ENCODE measurements at regions not wholly inside any gene's neighbourhood (a gene's known extent, or its start where the extent isn't known, plus 50 kb on each side); places are given as distances from the start of the nearest gene placed in this dataset.

- DNase-seq (ENCODE audit: low read depth, low spot score) = no peak
These were observed 830.5 kb downstream of the PDHA2 start for GRCh38 chr4:96670381-96670780.

GRCh38 chr4:96675416-96675815, 835.5 kb downstream of the PDHA2 start:
- no peak for DNase-seq (ENCODE audit: low read depth, low spot score)

GRCh38 chr4:96675896-96676295, 836.0 kb downstream of the PDHA2 start:
- DNase-seq (ENCODE audit: low read depth, low spot score) = no peak

- DNase-seq (ENCODE audit: low read depth, low spot score) = no peak
These were observed 837.0 kb downstream of the PDHA2 start for GRCh38 chr4:96676754-96677435.

- DNase-seq (ENCODE audit: low read depth, low spot score) = no peak
These were observed 837.6 kb downstream of the PDHA2 start for GRCh38 chr4:96677499-96677898.

- DNase-seq (ENCODE audit: low read depth, low spot score) = no peak
These were observed 841.3 kb downstream of the PDHA2 start for GRCh38 chr4:96681218-96681617.

GRCh38 chr4:96685691-96686090, 845.8 kb downstream of the PDHA2 start:
- DNase-seq (ENCODE audit: low read depth, low spot score) = no peak

GRCh38 chr4:96691521-96691920, 851.6 kb downstream of the PDHA2 start:
- no peak for DNase-seq (ENCODE audit: low read depth, low spot score)

GRCh38 chr4:96698831-96699230, 858.9 kb downstream of the PDHA2 start:
- no peak for DNase-seq (ENCODE audit: low read depth, low spot score)

GRCh38 chr4:96703265-96703664, 863.4 kb downstream of the PDHA2 start:
- no peak for DNase-seq (ENCODE audit: low read depth, low spot score)

GRCh38 chr4:96708766-96709165, 868.9 kb downstream of the PDHA2 start:
- no peak for DNase-seq (ENCODE audit: low read depth, low spot score)

GRCh38 chr4:96713271-96713850, 873.5 kb downstream of the PDHA2 start:
- DNase-seq (ENCODE audit: low read depth, low spot score) = no peak

- DNase-seq (ENCODE audit: low read depth, low spot score) = no peak
These were observed 889.7 kb downstream of the PDHA2 start for GRCh38 chr4:96729641-96730040.

GRCh38 chr4:96730432-96730831, 890.5 kb downstream of the PDHA2 start:
- DNase-seq (ENCODE audit: low read depth, low spot score) = no peak

GRCh38 chr4:96736352-96736889, 896.5 kb downstream of the PDHA2 start:
- DNase-seq (ENCODE audit: low read depth, low spot score) = no peak

- DNase-seq (ENCODE audit: low read depth, low spot score) = no peak
These were observed 899.2 kb downstream of the PDHA2 start for GRCh38 chr4:96739101-96739500.

GRCh38 chr4:96742332-96743014, 902.6 kb downstream of the PDHA2 start:
- no peak for DNase-seq (ENCODE audit: low read depth, low spot score)

- DNase-seq (ENCODE audit: low read depth, low spot score) = no peak
These were observed 904.8 kb downstream of the PDHA2 start for GRCh38 chr4:96744676-96745075.

- DNase-seq (ENCODE audit: low read depth, low spot score) = no peak
These were observed 913.3 kb downstream of the PDHA2 start for GRCh38 chr4:96753216-96753615.

- no peak for DNase-seq (ENCODE audit: low read depth, low spot score)
These were observed 915.9 kb downstream of the PDHA2 start for GRCh38 chr4:96755569-96756484.

- no peak for DNase-seq (ENCODE audit: low read depth, low spot score)
These were observed 916.7 kb downstream of the PDHA2 start for GRCh38 chr4:96756584-96756983.

- DNase-seq (ENCODE audit: low read depth, low spot score) = no peak
These were observed 923.7 kb downstream of the PDHA2 start for GRCh38 chr4:96763546-96763945.
